HEK293 (cell line): ENCODE measurements at regions not wholly inside any gene's neighbourhood (a gene's known extent, or its start where the extent isn't known, plus 50 kb on each side); places are given as distances from the start of the nearest gene placed in this dataset.

Experiments used
- CTCF ChIA-PET: fragments of 350-600 bp; formaldehyde crosslinking; extraction: SDS; loops from one replicate; lab custom pipeline; 2021; ENCODE audit warnings: antibody characterized with exemption; lab: Yijun Ruan, JAX
- POLR2A ChIA-PET: fragments of 300-600 bp; formaldehyde crosslinking; extraction: SDS; loops from one replicate; lab custom pipeline; 2020; ENCODE audit warnings: antibody characterized with exemption, inconsistent platforms; lab: Yijun Ruan, JAX
- H3K27ac ChIP-seq: fragments of 200-500 bp; sonication (Bioruptor generic); 2 replicates; pipeline ENCODE4 v1.5.1; 2014; ENCODE audit warnings: low read depth, low read length, control low read depth, inconsistent platforms; ENCODE audit errors: extremely low read depth
- H3K36me3 ChIP-seq, 2 experiments: fragments of 200-500 bp in 1 of 2; sonication (Bioruptor generic) in 1 of 2; 1 replicate in 1 of 2; 2 replicates in 1 of 2; pipeline ENCODE4 v1.5.1; 2014 to 2017; ENCODE audit warnings: inconsistent platforms in 2 of 2, low read length in 2 of 2; ENCODE audit not compliant: control insufficient read depth in 2 of 2, insufficient read depth in 1 of 2
- H3K4me1 ChIP-seq: fragments of 200-500 bp; sonication (Bioruptor generic); 2 replicates; pipeline ENCODE4 v1.5.1; 2014; ENCODE audit warnings: mild to moderate bottlenecking, low read length, inconsistent platforms; ENCODE audit not compliant: control insufficient read depth, insufficient read depth
- H3K4me3 ChIP-seq: 2 replicates; pipeline ENCODE4 v1.5.1; 2011; ENCODE audit warnings: low read depth, mild to moderate bottlenecking, control low read depth, low read length, moderate library complexity
- H3K9me3 ChIP-seq: fragments of 200-500 bp; sonication (Bioruptor generic); 2 replicates; pipeline ENCODE4 v1.5.1; 2014; ENCODE audit warnings: low read depth, low read length, inconsistent platforms; ENCODE audit not compliant: control insufficient read depth, insufficient read depth
- FEZF1 ChIP-seq: fragments of 450-650 bp; formaldehyde crosslinking; IDR thresholded peaks from 2 replicates; pipeline ENCODE4 v1.5.1; 2016; ENCODE audit warnings: missing biosample characterization, missing genetic modification characterization
- GLIS2 ChIP-seq: fragments of 450-650 bp; formaldehyde crosslinking; IDR thresholded peaks from 2 replicates; pipeline ENCODE4 v1.5.1; 2016; ENCODE audit warnings: missing biosample characterization, missing genetic modification characterization
- KLF16 ChIP-seq: fragments of 450-650 bp; formaldehyde crosslinking; IDR thresholded peaks from 2 replicates; pipeline ENCODE4 v1.5.1; 2017; ENCODE audit warnings: missing biosample characterization, missing genetic modification characterization
- SALL2 ChIP-seq: fragments of 450-650 bp; formaldehyde crosslinking; IDR thresholded peaks from 2 replicates; pipeline ENCODE4 v1.5.0; 2017; ENCODE audit warnings: missing biosample characterization, mild to moderate bottlenecking, missing genetic modification characterization, borderline replicate concordance
- SETDB1 ChIP-seq: IDR thresholded peaks from one replicate; pipeline ENCODE4 v1.6.1; 2017; ENCODE audit warnings: mild to moderate bottlenecking, low read length, moderate library complexity, mixed read lengths; ENCODE audit not compliant: insufficient read length
- ZBTB44 ChIP-seq: fragments of 450-650 bp; IDR thresholded peaks from 2 replicates; pipeline ENCODE4 v1.5.1; 2018; ENCODE audit warnings: missing biosample characterization, mild to moderate bottlenecking, missing genetic modification characterization
- ZNF175 ChIP-seq: fragments of 450-650 bp; formaldehyde crosslinking; IDR thresholded peaks from 2 replicates; pipeline ENCODE4 v1.5.1; 2016; ENCODE audit warnings: missing biosample characterization, missing genetic modification characterization
- ZNF274 ChIP-seq, 2 experiments: fragments of 200-500 bp in 1 of 2; fragments of 450-650 bp in 1 of 2; sonication (Bioruptor generic) in 1 of 2; formaldehyde crosslinking in 1 of 2; IDR thresholded peaks; 2 replicates each; pipeline versions ENCODE4 v1.5.1 to v1.6.1; 2014 to 2016; ENCODE audit warnings: borderline replicate concordance in 1 of 2, inconsistent platforms in 1 of 2, low read length in 1 of 2, missing biosample characterization in 1 of 2, missing genetic modification characterization in 1 of 2
- ZNF416 ChIP-seq: fragments of 450-650 bp; formaldehyde crosslinking; IDR thresholded peaks from 2 replicates; pipeline ENCODE4 v1.5.1; 2016; ENCODE audit warnings: missing biosample characterization, missing genetic modification characterization
- ZNF423 ChIP-seq: fragments of 450-650 bp; formaldehyde crosslinking; IDR thresholded peaks from 2 replicates; pipeline ENCODE4 v1.5.1; 2016; ENCODE audit warnings: missing biosample characterization, missing genetic modification characterization
- ZNF558 ChIP-seq: fragments of 450-650 bp; formaldehyde crosslinking; IDR thresholded peaks from 2 replicates; pipeline ENCODE4 v1.5.1; 2016; ENCODE audit warnings: missing biosample characterization, missing genetic modification characterization
- ZNF571 ChIP-seq: fragments of 450-650 bp; formaldehyde crosslinking; IDR thresholded peaks from 2 replicates; pipeline ENCODE4 v1.5.0; 2017; ENCODE audit warnings: missing biosample characterization, missing genetic modification characterization
- ZNF654 ChIP-seq: fragments of 450-650 bp; formaldehyde crosslinking; IDR thresholded peaks from 2 replicates; pipeline ENCODE4 v1.5.1; 2016; ENCODE audit warnings: low read depth, missing biosample characterization, missing genetic modification characterization
- ZNF670 ChIP-seq: fragments of 450-650 bp; formaldehyde crosslinking; IDR thresholded peaks from 2 replicates; pipeline ENCODE4 v1.5.1; 2016; ENCODE audit warnings: missing biosample characterization, missing genetic modification characterization, low read depth
- ZNF830 ChIP-seq: fragments of 450-650 bp; IDR thresholded peaks from 2 replicates; pipeline ENCODE4 v1.5.0; 2018; ENCODE audit warnings: missing biosample characterization, missing genetic modification characterization, low read depth, mild to moderate bottlenecking, moderate library complexity
- ZSCAN30 ChIP-seq: fragments of 450-650 bp; IDR thresholded peaks from 2 replicates; pipeline ENCODE4 v1.5.1; 2018; ENCODE audit warnings: missing biosample characterization, mild to moderate bottlenecking, missing genetic modification characterization, moderate library complexity
- TF ChIP-seq, protein P1 (sequence below): fragments of 450-650 bp; formaldehyde crosslinking; IDR thresholded peaks from 2 replicates; pipeline ENCODE4 v1.5.1; 2016; ENCODE audit warnings: missing biosample characterization, missing genetic modification characterization
- TF ChIP-seq, protein P2 (sequence below): fragments of 450-650 bp; formaldehyde crosslinking; IDR thresholded peaks from 2 replicates; pipeline ENCODE4 v1.5.1; 2016; ENCODE audit warnings: missing biosample characterization, missing genetic modification characterization
- TF ChIP-seq, protein P3 (sequence below): fragments of 450-650 bp; formaldehyde crosslinking; IDR thresholded peaks from 2 replicates; pipeline ENCODE4 v1.5.1; 2016; ENCODE audit warnings: missing biosample characterization, missing genetic modification characterization, low read depth

DNA sequence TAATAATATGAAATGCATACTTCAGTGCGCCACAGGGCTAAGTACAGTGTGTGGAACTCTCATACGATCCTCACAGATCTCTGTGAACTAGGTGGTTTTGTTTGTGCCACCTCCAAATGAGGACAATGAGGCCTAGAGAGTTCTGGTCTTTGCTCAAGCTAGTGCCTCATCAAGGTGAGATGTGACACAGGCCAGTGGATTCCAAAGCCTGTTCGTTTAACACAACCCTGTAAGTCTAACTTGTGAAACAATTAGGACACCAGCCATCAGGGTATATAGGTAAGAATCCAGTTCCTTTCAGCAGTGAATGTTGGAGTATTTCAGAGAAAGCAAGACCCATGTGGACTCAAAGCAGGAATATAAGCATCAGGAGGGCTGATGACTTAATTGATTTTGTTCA is 130.7 kb upstream of the GAS1 start (continued):
- TF ChIP-seq, protein P1, sequence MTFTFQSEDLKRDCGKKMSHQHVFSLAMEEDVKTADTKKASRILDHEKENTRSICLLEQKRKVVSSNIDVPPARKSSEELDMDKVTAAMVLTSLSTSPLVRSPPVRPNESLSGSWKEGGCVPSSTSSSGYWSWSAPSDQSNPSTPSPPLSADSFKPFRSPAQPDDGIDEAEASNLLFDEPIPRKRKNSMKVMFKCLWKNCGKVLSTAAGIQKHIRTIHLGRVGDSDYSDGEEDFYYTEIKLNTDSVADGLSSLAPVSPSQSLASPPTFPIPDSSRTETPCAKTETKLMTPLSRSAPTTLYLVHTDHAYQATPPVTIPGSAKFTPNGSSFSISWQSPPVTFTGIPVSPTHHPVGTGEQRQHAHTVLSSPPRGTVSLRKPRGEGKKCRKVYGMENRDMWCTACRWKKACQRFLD (tag by site-specific recombination), result no peak
- no peak for TF ChIP-seq ZNF830 (tag by site-specific recombination)
- TF ChIP-seq, protein P2, sequence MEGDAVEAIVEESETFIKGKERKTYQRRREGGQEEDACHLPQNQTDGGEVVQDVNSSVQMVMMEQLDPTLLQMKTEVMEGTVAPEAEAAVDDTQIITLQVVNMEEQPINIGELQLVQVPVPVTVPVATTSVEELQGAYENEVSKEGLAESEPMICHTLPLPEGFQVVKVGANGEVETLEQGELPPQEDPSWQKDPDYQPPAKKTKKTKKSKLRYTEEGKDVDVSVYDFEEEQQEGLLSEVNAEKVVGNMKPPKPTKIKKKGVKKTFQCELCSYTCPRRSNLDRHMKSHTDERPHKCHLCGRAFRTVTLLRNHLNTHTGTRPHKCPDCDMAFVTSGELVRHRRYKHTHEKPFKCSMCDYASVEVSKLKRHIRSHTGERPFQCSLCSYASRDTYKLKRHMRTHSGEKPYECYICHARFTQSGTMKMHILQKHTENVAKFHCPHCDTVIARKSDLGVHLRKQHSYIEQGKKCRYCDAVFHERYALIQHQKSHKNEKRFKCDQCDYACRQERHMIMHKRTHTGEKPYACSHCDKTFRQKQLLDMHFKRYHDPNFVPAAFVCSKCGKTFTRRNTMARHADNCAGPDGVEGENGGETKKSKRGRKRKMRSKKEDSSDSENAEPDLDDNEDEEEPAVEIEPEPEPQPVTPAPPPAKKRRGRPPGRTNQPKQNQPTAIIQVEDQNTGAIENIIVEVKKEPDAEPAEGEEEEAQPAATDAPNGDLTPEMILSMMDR, result no peak

DNA sequence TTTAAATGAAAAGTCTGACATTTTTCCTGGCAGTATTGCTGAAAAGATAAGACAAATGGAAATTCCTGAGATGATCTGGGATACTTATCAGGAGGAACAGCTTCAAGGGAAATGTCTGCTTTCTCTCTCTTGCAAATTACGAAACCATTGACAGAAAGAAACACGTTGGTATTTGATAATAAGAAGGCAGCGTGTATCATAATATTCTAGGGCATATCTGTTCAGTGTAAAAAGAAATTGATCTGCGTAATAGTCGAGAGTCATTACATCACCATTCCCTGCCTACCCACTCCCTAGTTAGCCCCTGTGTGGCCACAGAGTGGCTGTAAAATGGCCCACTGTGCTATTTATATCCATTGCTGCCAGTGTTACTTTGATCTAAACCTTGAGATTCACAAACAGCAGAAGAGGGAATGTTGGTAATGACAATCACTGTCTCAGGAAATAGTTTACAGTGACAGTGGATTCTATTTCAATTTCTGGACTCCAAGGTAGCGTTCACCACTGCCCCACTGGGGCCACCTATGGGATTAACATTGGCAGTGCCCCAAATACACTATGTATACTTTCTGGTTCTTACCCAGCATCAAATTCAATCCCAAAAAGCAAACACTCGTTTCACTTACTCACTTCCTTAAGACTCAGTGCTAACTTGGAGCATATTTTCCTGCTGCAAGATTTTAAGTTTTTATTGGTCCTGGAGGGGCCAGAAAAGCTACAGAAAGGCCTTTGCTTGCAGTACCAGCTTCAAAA is 133.4 kb upstream of the GAS1 start:
- no peak for TF ChIP-seq SETDB1
- no peak for TF ChIP-seq ZNF670 (tag by site-specific recombination)
- TF ChIP-seq ZBTB44 (tag by site-specific recombination), result no peak
- no peak for TF ChIP-seq ZNF416 (tag by site-specific recombination)
- no peak for TF ChIP-seq GLIS2 (tag by site-specific recombination)
- TF ChIP-seq FEZF1 (tag by site-specific recombination), result peak; percentile 64
- TF ChIP-seq, protein P2, result no peak
- TF ChIP-seq ZNF274 (IDR thresholded peaks at IDR 0.05; ENCODE audit: low read length), result no peak
- no peak for TF ChIP-seq ZNF274 (tag by site-specific recombination; IDR thresholded peaks at IDR 0.05; ENCODE audit: borderline replicate concordance)
- no peak for TF ChIP-seq ZNF175 (tag by site-specific recombination)
- no peak for TF ChIP-seq SALL2
- TF ChIP-seq ZNF654 (tag by site-specific recombination), result 0 out of 2 replicates have a peak, but pooled peaks have one; percentile 13
- TF ChIP-seq ZSCAN30, result no peak
- TF ChIP-seq, protein P3, sequence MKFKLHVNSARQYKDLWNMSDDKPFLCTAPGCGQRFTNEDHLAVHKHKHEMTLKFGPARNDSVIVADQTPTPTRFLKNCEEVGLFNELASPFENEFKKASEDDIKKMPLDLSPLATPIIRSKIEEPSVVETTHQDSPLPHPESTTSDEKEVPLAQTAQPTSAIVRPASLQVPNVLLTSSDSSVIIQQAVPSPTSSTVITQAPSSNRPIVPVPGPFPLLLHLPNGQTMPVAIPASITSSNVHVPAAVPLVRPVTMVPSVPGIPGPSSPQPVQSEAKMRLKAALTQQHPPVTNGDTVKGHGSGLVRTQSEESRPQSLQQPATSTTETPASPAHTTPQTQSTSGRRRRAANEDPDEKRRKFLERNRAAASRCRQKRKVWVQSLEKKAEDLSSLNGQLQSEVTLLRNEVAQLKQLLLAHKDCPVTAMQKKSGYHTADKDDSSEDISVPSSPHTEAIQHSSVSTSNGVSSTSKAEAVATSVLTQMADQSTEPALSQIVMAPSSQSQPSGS, result no peak
- TF ChIP-seq ZNF558, result no peak
- no peak for TF ChIP-seq ZNF571 (tag by site-specific recombination)
- TF ChIP-seq ZNF423 (tag by site-specific recombination), result no peak
- peak; percentile 28; the same call in 1 of the 2 replicates for TF ChIP-seq KLF16 (tag by site-specific recombination)
- TF ChIP-seq, all 188 proteins: peak for 3
- ChIA-PET CTCF (interaction anchor here (0.6 to 1.6 kb wide), 4 partner anchors 13 to 620 kb away, joined by 3 to 4 read pairs (median 4); no protein-coding TSS in a partner anchor), POLR2A (no interaction called here)
- H3K4me3 ChIP-seq, result no peak overlapping the region
- no peaks in the 10 kb centered on the region for H3K36me3 ChIP-seq
- no peak overlapping the region for H3K27ac ChIP-seq
- H3K4me1 ChIP-seq, result no peaks in the 10 kb centered on the region
- H3K9me3 ChIP-seq, result no peaks in the 10 kb centered on the region
